Caco-2 (cell line): ENCODE measurements at regions not wholly inside any gene's neighbourhood (a gene's known extent, or its start where the extent isn't known, plus 50 kb on each side); places are given as distances from the start of the nearest gene placed in this dataset.
"Not testable (repeated sequence)": the region's sequence is repeated elsewhere in the genome, so short reads cannot be mapped to it uniquely, and the experiment has no call there.

Experiments used
- BruUV-seq: library from RNA; stranded (reverse); fragments of 400-500 nt; replicated peaks from 2 replicates; lab custom pipeline; 2021; lab: Mats Ljungman, UMichigan
- CTCF ChIA-PET: fragments of 300-600 bp; sonication (Branson Sonifier 250); formaldehyde crosslinking; loops from one replicate; lab custom pipeline; 2022; ENCODE audit warnings: antibody characterized with exemption; lab: Charles Lee
- POLR2A ChIA-PET: fragments of 300-600 bp; sonication (Branson Sonifier 250); formaldehyde crosslinking; loops from one replicate; lab custom pipeline; 2022; ENCODE audit warnings: antibody characterized with exemption; lab: Charles Lee
- DNase-seq, 2 experiments: peaks; one replicate each; pipeline versions ENCODE4 v3.0.0 to v3.0.0-alpha.2; 2020 to 2022
- H3K27me3 ChIP-seq: replicated peaks from 2 replicates; pipeline ENCODE4 v1.6.0; 2011; ENCODE audit warnings: low read length; ENCODE audit not compliant: control insufficient read depth, insufficient read depth
- H3K36me3 ChIP-seq: 2 replicates; pipeline ENCODE4 v1.5.1; 2011; ENCODE audit warnings: low read length; ENCODE audit not compliant: control insufficient read depth, insufficient read depth
- H3K4me1 ChIP-seq: fragments of 250-450 bp; sonication (Bioruptor Pico); 2 replicates; pipeline ENCODE4 v1.5.1; 2020; ENCODE audit warnings: mild to moderate bottlenecking
- H3K4me3 ChIP-seq: 2 replicates; pipeline ENCODE4 v1.5.1; 2011; ENCODE audit warnings: low read depth, mild to moderate bottlenecking, control low read depth, low read length
- H3K9me3 ChIP-seq: fragments of 250-450 bp; sonication (Bioruptor Pico); 2 replicates; pipeline ENCODE4 v1.5.1; 2020; ENCODE audit warnings: mild to moderate bottlenecking, moderate library complexity
- H3K27ac Mint-ChIP-seq: one replicate; pipeline ENCODE4 v1.8.0; 2022; ENCODE audit warnings: mixed read lengths; ENCODE audit not compliant: unreplicated experiment
- H3K27me3 Mint-ChIP-seq: one replicate; pipeline ENCODE4 v1.8.0; 2022; ENCODE audit warnings: mixed read lengths; ENCODE audit not compliant: insufficient read depth, unreplicated experiment
- H3K36me3 Mint-ChIP-seq: one replicate; pipeline ENCODE4 v1.8.0; 2022; ENCODE audit warnings: mild to moderate bottlenecking, mixed read lengths; ENCODE audit not compliant: insufficient read depth, unreplicated experiment
- H3K4me1 Mint-ChIP-seq: one replicate; pipeline ENCODE4 v1.8.0; 2022; ENCODE audit warnings: low read depth, mixed read lengths; ENCODE audit not compliant: unreplicated experiment
- H3K4me3 Mint-ChIP-seq: one replicate; pipeline ENCODE4 v1.8.0; 2022; ENCODE audit warnings: mild to moderate bottlenecking, moderate library complexity, mixed read lengths; ENCODE audit not compliant: unreplicated experiment
- H3K9me3 Mint-ChIP-seq: one replicate; pipeline ENCODE4 v1.8.0; 2022; ENCODE audit warnings: mixed read lengths; ENCODE audit not compliant: unreplicated experiment
- CTCF ChIP-seq, 2 experiments: fragments of 200-600 bp in 1 of 2; IDR thresholded peaks; 1 replicate in 1 of 2; 2 replicates in 1 of 2; pipeline versions ENCODE4 v1.5.1 to v1.8.0; 2011 to 2022; ENCODE audit warnings: antibody characterized with exemption in 1 of 2, control low read depth in 1 of 2, inconsistent platforms in 1 of 2, low read depth in 1 of 2, low read length in 1 of 2, mild to moderate bottlenecking in 1 of 2, moderate library complexity in 1 of 2; ENCODE audit not compliant: insufficient read depth in 1 of 2, severe bottlenecking in 1 of 2, unreplicated experiment in 1 of 2
- intact Hi-C: fragments of 100-400 bp; cut with micrococcal nuclease; formaldehyde crosslinking; loops from one replicate; pipeline ENCODE4 v1.10.0; 2022; ENCODE audit not compliant: unreplicated experiment

DNA sequence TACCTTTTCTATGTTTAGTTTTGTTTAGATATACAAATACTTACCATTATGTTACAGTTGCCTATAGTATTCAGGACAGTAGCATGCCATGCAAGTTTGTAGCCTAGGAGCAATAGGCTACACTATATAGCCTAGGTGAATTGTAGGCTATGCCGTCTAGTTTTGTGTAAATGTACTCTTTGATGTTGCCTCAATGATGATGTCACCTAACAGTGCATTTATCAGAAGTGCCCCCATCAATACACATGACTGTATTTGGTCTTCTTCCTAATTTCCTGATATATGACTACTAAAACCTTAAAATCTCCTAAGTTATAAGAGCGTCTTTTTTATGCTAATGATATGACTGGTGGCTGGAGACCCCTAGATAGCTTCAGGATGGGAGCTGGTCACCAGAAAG lies 394.4 kb upstream of the STXBP6 start:
- CTCF ChIA-PET: no interaction called here
- no peak overlapping the region for H3K27ac Mint-ChIP-seq
- 0 out of 2 replicates have a peak, but pooled peaks cover 4% of the 10 kb centered on the region for H3K9me3 ChIP-seq

GRCh38 chr14:25440382-25440781 lies 390.4 kb upstream of the STXBP6 start:
- intact Hi-C loops, POLR2A ChIA-PET, H3K27me3 Mint-ChIP-seq, BruUV-seq, H3K27ac Mint-ChIP-seq, DNase-seq, H3K9me3 ChIP-seq, H3K27me3 ChIP-seq, H3K4me3 ChIP-seq, H3K4me3 Mint-ChIP-seq, H3K36me3 ChIP-seq, H3K36me3 Mint-ChIP-seq, H3K4me1 Mint-ChIP-seq, CTCF ChIA-PET, H3K4me1 ChIP-seq, H3K9me3 Mint-ChIP-seq: not testable (repeated sequence)

More for the DNA sequence above, 394.4 kb upstream of the STXBP6 start:
- POLR2A ChIA-PET: no interaction called here
- intact Hi-C loops: no loop called here
- no peaks in the 10 kb centered on the region for H3K36me3 Mint-ChIP-seq
- Histone ChIP-seq H3K4me3 (no peak overlapping the region), H3K27me3 (no peaks in the 10 kb centered on the region), H3K4me1 (no peaks in the 10 kb centered on the region), H3K36me3 (no peaks in the 10 kb centered on the region)
- H3K4me1 Mint-ChIP-seq: no peaks in the 10 kb centered on the region
- H3K9me3 Mint-ChIP-seq: no peaks in the 10 kb centered on the region
- TF ChIP-seq CTCF (IDR thresholded peaks at IDR 0.05; ENCODE audit: insufficient read depth in 1 of 2, low read depth in 1 of 2, low read length in 1 of 2, severe bottlenecking in 1 of 2, unreplicated experiment in 1 of 2): no peak
- peaks cover 4% of the 10 kb centered on the region for H3K27me3 Mint-ChIP-seq
- DNase-seq: no peak
- no TSS peak for BruUV-seq
- no peak overlapping the region for H3K4me3 Mint-ChIP-seq

- Histone ChIP-seq H3K4me1 (no peaks in the 10 kb centered on the region), H3K27me3 (no peaks in the 10 kb centered on the region), H3K4me3 (no peak overlapping the region), H3K36me3 (no peaks in the 10 kb centered on the region), H3K9me3 (peaks cover 5% of the 10 kb centered on the region; the same call in 1 of the 2 replicates)
- Mint-ChIP-seq H3K9me3 (no peaks in the 10 kb centered on the region), H3K4me1 (no peaks in the 10 kb centered on the region), H3K27ac (no peak overlapping the region), H3K4me3 (no peak overlapping the region), H3K27me3 (peaks cover 2% of the 10 kb centered on the region), H3K36me3 (no peaks in the 10 kb centered on the region)
- POLR2A ChIA-PET: no interaction called here
- no peak for DNase-seq
- TF ChIP-seq CTCF (IDR thresholded peaks at IDR 0.05; ENCODE audit: insufficient read depth in 1 of 2, low read depth in 1 of 2, low read length in 1 of 2, severe bottlenecking in 1 of 2, unreplicated experiment in 1 of 2): no peak
- intact Hi-C loops: no loop called here
- CTCF ChIA-PET: no interaction called here
- no TSS peak for BruUV-seq
Observed at GRCh38 chr14:25436906-25437305, 387.0 kb upstream of the STXBP6 start.
